ENCODE measurements at regions not wholly inside any gene's neighbourhood (a gene's known extent, or its start where the extent isn't known, plus 50 kb on each side); places are given as distances from the start of the nearest gene placed in this dataset.
A peak's percentile ranks its signal among the peaks of the same experiment; 100 is the strongest.

DNA sequence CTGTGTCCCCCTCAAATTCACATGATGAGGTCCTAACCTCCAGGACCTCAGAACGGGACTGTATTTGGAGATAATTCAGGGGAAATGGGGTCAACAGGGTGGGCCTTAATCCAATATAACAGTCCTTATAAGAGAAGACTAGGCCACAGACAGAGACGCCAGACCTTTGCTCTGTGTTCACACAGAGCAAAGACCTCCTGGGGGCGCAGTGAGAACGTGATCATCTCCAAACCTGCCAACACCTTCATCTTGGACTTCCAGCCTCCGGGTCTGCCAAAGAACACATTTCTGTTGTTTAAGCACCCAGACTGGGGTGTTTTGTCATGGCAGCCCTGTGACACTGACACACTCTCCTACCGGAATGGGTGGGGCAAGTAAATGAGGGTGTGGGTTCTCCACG is 250.2 kb downstream of the MN1 start:
- Histone ChIP-seq H3K18ac (ENCODE audit: insufficient read length, low read depth, low read length) (no peak overlapping the region), H2BK120ac (ENCODE audit: low read depth, low read length, poor library complexity, severe bottlenecking) (no peak overlapping the region), H3K4me2 (ENCODE audit: insufficient read depth, insufficient read length, low read length) (no peak overlapping the region), H3K23ac (ENCODE audit: insufficient read length, low read depth, low read length) (no peak overlapping the region), H3K27me3 (ENCODE audit: insufficient read depth, low read length) (no peaks in the 10 kb centered on the region), H2AFZ (ENCODE audit: low read length) (no peak overlapping the region), H2BK12ac (ENCODE audit: insufficient read length, low read depth, low read length) (no peak overlapping the region), H2AK5ac (ENCODE audit: insufficient read length, low read length) (no peak overlapping the region), H4K8ac (replicated peaks; ENCODE audit: insufficient read length, low read depth, low read length) (no peak overlapping the region), H3K23me2 (ENCODE audit: insufficient read length, low read depth, low read length, poor library complexity, severe bottlenecking) (no peaks in the 10 kb centered on the region), H4K5ac (ENCODE audit: insufficient read length, low read depth, low read length) (no peak overlapping the region), H3T11ph (ENCODE audit: low read length) (no peak overlapping the region), H3K56ac (ENCODE audit: insufficient read length, low read depth, low read length) (no peak overlapping the region), H3K4ac (ENCODE audit: low read depth, low read length) (no peak overlapping the region), H3K4me1 (ENCODE audit: insufficient read depth, low read length) (0 out of 2 replicates have a peak, but pooled peaks cover 4% of the 10 kb centered on the region), H3K9me3 (ENCODE audit: control insufficient read depth, low read depth, low read length) (no peaks in the 10 kb centered on the region), H3K27ac (ENCODE audit: insufficient read length, low read depth, low read length) (no peak overlapping the region), H3K14ac (ENCODE audit: insufficient read depth, low read length) (no peak overlapping the region), H2BK15ac (ENCODE audit: low read depth, low read length) (no peak overlapping the region), H3K79me2 (ENCODE audit: insufficient read depth, low read length) (no peaks in the 10 kb centered on the region), H2BK5ac (ENCODE audit: insufficient read length, low read length) (no peak overlapping the region), H4K20me1 (ENCODE audit: control insufficient read depth, insufficient read depth, insufficient read length) (no peaks in the 10 kb centered on the region), H3K9ac (ENCODE audit: extremely low read depth, insufficient read length, low read length) (no peak overlapping the region), H2BK20ac (ENCODE audit: low read depth, low read length, poor library complexity, severe bottlenecking) (no peak overlapping the region), H4K91ac (ENCODE audit: insufficient read length, low read depth, low read length) (no peak overlapping the region), H3K79me1 (ENCODE audit: insufficient read depth, low read depth, low read length, poor library complexity, severe bottlenecking) (no peaks in the 10 kb centered on the region)
- no peak for DNase-seq
- H3K4me3 Mint-ChIP-seq: no peak overlapping the region
- H3K4me1 Mint-ChIP-seq: peaks cover 34 to 60% of the 10 kb centered on the region in 2 experiments
- TF ChIP-seq, protein P1, sequence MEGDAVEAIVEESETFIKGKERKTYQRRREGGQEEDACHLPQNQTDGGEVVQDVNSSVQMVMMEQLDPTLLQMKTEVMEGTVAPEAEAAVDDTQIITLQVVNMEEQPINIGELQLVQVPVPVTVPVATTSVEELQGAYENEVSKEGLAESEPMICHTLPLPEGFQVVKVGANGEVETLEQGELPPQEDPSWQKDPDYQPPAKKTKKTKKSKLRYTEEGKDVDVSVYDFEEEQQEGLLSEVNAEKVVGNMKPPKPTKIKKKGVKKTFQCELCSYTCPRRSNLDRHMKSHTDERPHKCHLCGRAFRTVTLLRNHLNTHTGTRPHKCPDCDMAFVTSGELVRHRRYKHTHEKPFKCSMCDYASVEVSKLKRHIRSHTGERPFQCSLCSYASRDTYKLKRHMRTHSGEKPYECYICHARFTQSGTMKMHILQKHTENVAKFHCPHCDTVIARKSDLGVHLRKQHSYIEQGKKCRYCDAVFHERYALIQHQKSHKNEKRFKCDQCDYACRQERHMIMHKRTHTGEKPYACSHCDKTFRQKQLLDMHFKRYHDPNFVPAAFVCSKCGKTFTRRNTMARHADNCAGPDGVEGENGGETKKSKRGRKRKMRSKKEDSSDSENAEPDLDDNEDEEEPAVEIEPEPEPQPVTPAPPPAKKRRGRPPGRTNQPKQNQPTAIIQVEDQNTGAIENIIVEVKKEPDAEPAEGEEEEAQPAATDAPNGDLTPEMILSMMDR (conservative IDR thresholded peaks at IDR 0.05): 0 out of 3 replicates have a peak, but pooled peaks have one; percentile 15
- peaks cover 13% of the 10 kb centered on the region for H3K27me3 Mint-ChIP-seq (ENCODE audit: low read depth)
- WGBS (ENCODE audit: extremely low coverage, insufficient read length, low lambda C conversion rate): no CpG with 5 or more reads among the region's 7 CpGs
- H3K9me3 Mint-ChIP-seq: peaks cover 6 to 8% of the 10 kb centered on the region in 2 experiments; a peak in 3 of 5 replicates
- no peak overlapping the region for H3K27ac Mint-ChIP-seq
- H3K36me3 Mint-ChIP-seq (ENCODE audit: insufficient read depth in 1 of 3, low read depth in 3 of 3): peaks cover 0 to 7% (median 0%) of the 10 kb centered on the region in 3 experiments; a peak in 3 of 7 replicates
